KMS-11 (cell line): ENCODE measurements at regions not wholly inside any gene's neighbourhood (a gene's known extent, or its start where the extent isn't known, plus 50 kb on each side); places are given as distances from the start of the nearest gene placed in this dataset.

Source experiments
- H2AFZ ChIP-seq: fragments of 200-600 bp; sonication (generic); 2 replicates; pipeline ENCODE4 v1.6.1; 2016; ENCODE audit warnings: antibody characterized with exemption, mixed run types, low read depth
- H3K27ac ChIP-seq: fragments of 200-600 bp; sonication (generic); 2 replicates; pipeline ENCODE4 v1.6.1; 2016; ENCODE audit warnings: mild to moderate bottlenecking, mixed run types
- H3K27me3 ChIP-seq: fragments of 200-600 bp; sonication (generic); 2 replicates; pipeline ENCODE4 v1.6.1; 2017; ENCODE audit warnings: mild to moderate bottlenecking, low read depth, mixed run types, moderate library complexity; ENCODE audit not compliant: insufficient read depth
- H3K36me3 ChIP-seq: fragments of 200-600 bp; sonication (generic); 2 replicates; pipeline ENCODE4 v1.6.1; 2017; ENCODE audit warnings: mild to moderate bottlenecking, mixed run types; ENCODE audit not compliant: insufficient read depth
- H3K4me1 ChIP-seq: fragments of 200-600 bp; sonication (generic); 2 replicates; pipeline ENCODE4 v1.6.1; 2016; ENCODE audit warnings: mild to moderate bottlenecking, low read depth, mixed run types; ENCODE audit not compliant: poor library complexity, severe bottlenecking
- H3K4me2 ChIP-seq: fragments of 200-600 bp; sonication (generic); 2 replicates; pipeline ENCODE4 v1.7.0; 2016; ENCODE audit warnings: mild to moderate bottlenecking, mixed run types
- H3K4me3 ChIP-seq: fragments of 200-600 bp; sonication (generic); IDR thresholded peaks from 2 replicates; pipeline ENCODE4 v1.6.1; 2017; ENCODE audit warnings: low read depth, low read length, mixed read lengths; ENCODE audit not compliant: insufficient read depth
- H3K79me2 ChIP-seq: fragments of 200-600 bp; sonication (generic); 2 replicates; pipeline ENCODE4 v1.6.1; 2016; ENCODE audit warnings: low read depth, mixed run types; ENCODE audit not compliant: insufficient read depth
- H3K9ac ChIP-seq: fragments of 200-600 bp; sonication (generic); 2 replicates; pipeline ENCODE4 v1.6.1; 2016; ENCODE audit warnings: mild to moderate bottlenecking, mixed run types
- H4K20me1 ChIP-seq: fragments of 200-600 bp; sonication (generic); 2 replicates; pipeline ENCODE4 v1.6.1; 2016; ENCODE audit warnings: mild to moderate bottlenecking, mixed run types; ENCODE audit not compliant: insufficient read depth
- TF ChIP-seq, protein P1 (sequence below): fragments of 200-600 bp; sonication (generic); conservative IDR thresholded peaks from 2 replicates; pipeline ENCODE4 v1.6.1; 2017; ENCODE audit warnings: low read depth, mild to moderate bottlenecking, antibody characterized with exemption, low read length, moderate library complexity, mixed read lengths

- TF ChIP-seq, protein P1, sequence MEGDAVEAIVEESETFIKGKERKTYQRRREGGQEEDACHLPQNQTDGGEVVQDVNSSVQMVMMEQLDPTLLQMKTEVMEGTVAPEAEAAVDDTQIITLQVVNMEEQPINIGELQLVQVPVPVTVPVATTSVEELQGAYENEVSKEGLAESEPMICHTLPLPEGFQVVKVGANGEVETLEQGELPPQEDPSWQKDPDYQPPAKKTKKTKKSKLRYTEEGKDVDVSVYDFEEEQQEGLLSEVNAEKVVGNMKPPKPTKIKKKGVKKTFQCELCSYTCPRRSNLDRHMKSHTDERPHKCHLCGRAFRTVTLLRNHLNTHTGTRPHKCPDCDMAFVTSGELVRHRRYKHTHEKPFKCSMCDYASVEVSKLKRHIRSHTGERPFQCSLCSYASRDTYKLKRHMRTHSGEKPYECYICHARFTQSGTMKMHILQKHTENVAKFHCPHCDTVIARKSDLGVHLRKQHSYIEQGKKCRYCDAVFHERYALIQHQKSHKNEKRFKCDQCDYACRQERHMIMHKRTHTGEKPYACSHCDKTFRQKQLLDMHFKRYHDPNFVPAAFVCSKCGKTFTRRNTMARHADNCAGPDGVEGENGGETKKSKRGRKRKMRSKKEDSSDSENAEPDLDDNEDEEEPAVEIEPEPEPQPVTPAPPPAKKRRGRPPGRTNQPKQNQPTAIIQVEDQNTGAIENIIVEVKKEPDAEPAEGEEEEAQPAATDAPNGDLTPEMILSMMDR = no peak
- no peak overlapping the region for H3K9ac ChIP-seq
- no peak overlapping the region for H3K4me3 ChIP-seq
- H3K36me3 ChIP-seq = no peaks in the 10 kb centered on the region
- H3K79me2 ChIP-seq = no peaks in the 10 kb centered on the region
- no peaks in the 10 kb centered on the region for H3K27me3 ChIP-seq
- no peak overlapping the region for H2AFZ ChIP-seq
- no peak overlapping the region for H3K4me2 ChIP-seq
- no peak overlapping the region for H3K27ac ChIP-seq
- no peaks in the 10 kb centered on the region for H3K4me1 ChIP-seq
- H4K20me1 ChIP-seq = no peaks in the 10 kb centered on the region
Measured at GRCh38 chrX:130990723-130991122, 67.4 kb upstream of the ARHGAP36 start.

GRCh38 chrX:130994671-130995070, 63.5 kb upstream of the ARHGAP36 start:
- no peak overlapping the region for H3K9ac ChIP-seq
- TF ChIP-seq, protein P1 = peak; percentile 84
- no peak overlapping the region for H3K4me3 ChIP-seq
- H3K79me2 ChIP-seq = no peaks in the 10 kb centered on the region
- no peak overlapping the region for H2AFZ ChIP-seq
- H3K27me3 ChIP-seq = no peaks in the 10 kb centered on the region
- no peak overlapping the region for H3K27ac ChIP-seq
- H3K36me3 ChIP-seq = no peaks in the 10 kb centered on the region
- no peaks in the 10 kb centered on the region for H3K4me1 ChIP-seq
- no peaks in the 10 kb centered on the region for H4K20me1 ChIP-seq
- H3K4me2 ChIP-seq = no peak overlapping the region

- H3K27me3 ChIP-seq = no peaks in the 10 kb centered on the region
- H3K9ac ChIP-seq = no peak overlapping the region
- H3K4me1 ChIP-seq = no peaks in the 10 kb centered on the region
- H2AFZ ChIP-seq = no peak overlapping the region
- no peak overlapping the region for H3K27ac ChIP-seq
- no peaks in the 10 kb centered on the region for H3K36me3 ChIP-seq
- no peak overlapping the region for H3K4me3 ChIP-seq
- TF ChIP-seq, protein P1 = no peak
- H3K79me2 ChIP-seq = no peaks in the 10 kb centered on the region
- no peaks in the 10 kb centered on the region for H4K20me1 ChIP-seq
- no peak overlapping the region for H3K4me2 ChIP-seq
Measured at GRCh38 chrX:130995439-130995838, 62.7 kb upstream of the ARHGAP36 start.

DNA sequence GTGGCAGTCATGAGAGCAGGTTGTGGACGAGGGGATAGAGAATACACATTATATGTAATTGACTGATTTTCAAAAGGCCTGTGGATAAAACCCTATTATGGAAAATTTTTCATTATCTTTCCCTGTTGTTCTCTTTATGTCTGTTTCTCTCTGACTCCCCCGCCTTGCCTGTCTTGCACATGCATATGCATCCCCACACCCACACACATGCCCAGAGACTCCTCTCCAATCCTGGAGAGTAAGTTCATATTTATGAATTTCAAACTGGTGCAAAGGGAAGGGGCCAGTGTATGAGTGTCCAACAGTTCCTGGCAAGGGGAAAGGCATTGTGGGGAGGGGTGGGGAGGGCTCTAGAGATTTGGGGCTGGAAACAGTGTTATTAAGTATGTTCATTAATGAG, 60.8 kb upstream of the ARHGAP36 start:
- TF ChIP-seq, protein P1 = no peak
- no peak overlapping the region for H3K4me3 ChIP-seq
- H3K36me3 ChIP-seq = no peaks in the 10 kb centered on the region
- no peak overlapping the region for H2AFZ ChIP-seq
- no peak overlapping the region for H3K4me2 ChIP-seq
- no peaks in the 10 kb centered on the region for H3K79me2 ChIP-seq
- H4K20me1 ChIP-seq = no peaks in the 10 kb centered on the region
- H3K27me3 ChIP-seq = no peaks in the 10 kb centered on the region
- H3K4me1 ChIP-seq = no peaks in the 10 kb centered on the region
- H3K9ac ChIP-seq = no peak overlapping the region
- H3K27ac ChIP-seq = no peak overlapping the region
